Liver (tissue), 8 donors: ENCODE measurements at regions not wholly inside any gene's neighbourhood (a gene's known extent, or its start where the extent isn't known, plus 50 kb on each side); places are given as distances from the start of the nearest gene placed in this dataset.

Source experiments
- DNase-seq: peaks from one replicate; pipeline ENCODE4 v3.0.0-alpha.2; 2017; ENCODE audit warnings: low spot score
- H3K27ac ChIP-seq, 2 donors: one replicate each; pipeline ENCODE4 v1.7.0; 2013; ENCODE audit warnings: inconsistent platforms in 2 of 2, low read length in 2 of 2, control low read depth in 1 of 2, low read depth in 1 of 2, mild to moderate bottlenecking in 1 of 2
- H3K27me3 ChIP-seq, 4 donors: one replicate each; pipeline versions ENCODE4 v1.6.1 to v1.7.0; 2013; ENCODE audit warnings: low read length in 3 of 4, inconsistent platforms in 1 of 4, mild to moderate bottlenecking in 1 of 4, moderate library complexity in 1 of 4; ENCODE audit not compliant: control insufficient read depth in 4 of 4, insufficient read depth in 4 of 4
- H3K36me3 ChIP-seq, 4 donors: one replicate each; pipeline versions ENCODE4 v1.6.1 to v1.7.0; 2013; ENCODE audit warnings: low read length in 3 of 4, mild to moderate bottlenecking in 3 of 4, low read depth in 1 of 4, moderate library complexity in 1 of 4; ENCODE audit not compliant: control insufficient read depth in 4 of 4, insufficient read depth in 3 of 4
- H3K4me1 ChIP-seq, 4 donors: one replicate each; pipeline versions ENCODE4 v1.6.1 to v1.7.0; 2013; ENCODE audit warnings: low read length in 3 of 4, mild to moderate bottlenecking in 3 of 4, moderate library complexity in 1 of 4; ENCODE audit not compliant: control insufficient read depth in 4 of 4, insufficient read depth in 4 of 4
- H3K4me3 ChIP-seq, 3 donors: one replicate each; pipeline versions ENCODE4 v1.6.1 to v1.7.0; 2013; ENCODE audit warnings: low read length in 3 of 3, control low read depth in 1 of 3, low read depth in 1 of 3, mild to moderate bottlenecking in 1 of 3
- H3K9ac ChIP-seq, 2 donors: one replicate each; pipeline ENCODE4 v1.7.0; 2013; ENCODE audit warnings: low read length in 2 of 2, mild to moderate bottlenecking in 2 of 2, moderate library complexity in 2 of 2, control low read depth in 1 of 2, low read depth in 1 of 2
- H3K9me3 ChIP-seq, 4 donors: one replicate each; pipeline versions ENCODE4 v1.6.1 to v1.7.0; 2013; ENCODE audit warnings: low read length in 3 of 4; ENCODE audit not compliant: control insufficient read depth in 4 of 4
- EGR1 ChIP-seq, 2 donors: IDR thresholded peaks; 2 replicates each; pipeline ENCODE4 v1.6.1; 2016 to 2018; ENCODE audit warnings: antibody characterized with exemption in 2 of 2, low read depth in 2 of 2
- FOXA1 ChIP-seq: IDR thresholded peaks from 2 replicates; pipeline ENCODE4 v1.6.1; 2016; ENCODE audit warnings: antibody characterized with exemption
- GABPA ChIP-seq, 2 donors: IDR thresholded peaks in 1 of 2; conservative IDR thresholded peaks in 1 of 2; 2 replicates each; pipeline ENCODE4 v1.6.1; 2016; ENCODE audit warnings: antibody characterized with exemption in 2 of 2, mild to moderate bottlenecking in 1 of 2, moderate library complexity in 1 of 2
- HNF4A ChIP-seq, 2 donors: conservative IDR thresholded peaks; 2 replicates each; pipeline ENCODE4 v1.6.1; 2016; ENCODE audit warnings: antibody characterized with exemption in 2 of 2, mild to moderate bottlenecking in 2 of 2
- HNF4G ChIP-seq: IDR thresholded peaks from 2 replicates; pipeline ENCODE4 v1.6.1; 2016; ENCODE audit warnings: antibody characterized with exemption
- JUND ChIP-seq, 2 donors: IDR thresholded peaks; 2 replicates each; pipeline ENCODE4 v1.6.1; 2016; ENCODE audit warnings: antibody characterized with exemption in 2 of 2
- NR2F2 ChIP-seq: IDR thresholded peaks from 2 replicates; pipeline ENCODE4 v1.6.1; 2016; ENCODE audit warnings: antibody characterized with exemption
- RAD21 ChIP-seq, 2 donors: IDR thresholded peaks; 2 replicates each; pipeline ENCODE4 v1.6.1; 2016; ENCODE audit warnings: antibody characterized with exemption in 2 of 2, mild to moderate bottlenecking in 2 of 2
- RXRA ChIP-seq, 2 donors: IDR thresholded peaks; 2 replicates each; pipeline ENCODE4 v1.6.1; 2017 to 2018; ENCODE audit warnings: antibody characterized with exemption in 2 of 2, mild to moderate bottlenecking in 1 of 2
- SP1 ChIP-seq: IDR thresholded peaks from 2 replicates; pipeline ENCODE4 v1.6.1; 2018; ENCODE audit warnings: antibody characterized with exemption, mild to moderate bottlenecking
- TAF1 ChIP-seq: conservative IDR thresholded peaks from 2 replicates; pipeline ENCODE4 v1.6.1; 2016; ENCODE audit warnings: antibody characterized with exemption, mild to moderate bottlenecking
- YY1 ChIP-seq: IDR thresholded peaks from 2 replicates; pipeline ENCODE4 v1.6.1; 2016; ENCODE audit warnings: antibody characterized with exemption, mild to moderate bottlenecking
- WGBS: extraction: QIAGEN DNeasy Blood & Tissue Kit; methylation state at CpG from one replicate; pipeline ENCODE4 v1.1.7; 2013; 5-methylcytosine and 5-hydroxymethylcytosine counted together
- TF ChIP-seq, protein P1 (sequence below): IDR thresholded peaks from 2 replicates; pipeline ENCODE4 v1.6.1; 2016; ENCODE audit warnings: antibody characterized with exemption
- TF ChIP-seq, protein P2 (sequence below): fragments of 150-350 bp; IDR thresholded peaks from 2 replicates; pipeline ENCODE4 v1.5.1; 2017; ENCODE audit warnings: improper control_type of control experiment, low read depth, low read length; ENCODE audit not compliant: missing input control
- TF ChIP-seq, protein P3 (sequence below): IDR thresholded peaks from 2 replicates; pipeline ENCODE4 v1.6.1; 2016; ENCODE audit warnings: antibody characterized with exemption
- TF ChIP-seq, protein P4 (sequence below): IDR thresholded peaks from 2 replicates; pipeline ENCODE4 v1.6.1; 2016; ENCODE audit warnings: antibody characterized with exemption, mild to moderate bottlenecking
- TF ChIP-seq, protein P5 (sequence below): IDR thresholded peaks from 2 replicates; pipeline ENCODE4 v1.6.1; 2016; ENCODE audit warnings: antibody characterized with exemption
- donor health status: healthy.
- donor health status: healthy.
- donor health status: healthy.
- donor health status: healthy.
- donor health status: healthy.

DNA sequence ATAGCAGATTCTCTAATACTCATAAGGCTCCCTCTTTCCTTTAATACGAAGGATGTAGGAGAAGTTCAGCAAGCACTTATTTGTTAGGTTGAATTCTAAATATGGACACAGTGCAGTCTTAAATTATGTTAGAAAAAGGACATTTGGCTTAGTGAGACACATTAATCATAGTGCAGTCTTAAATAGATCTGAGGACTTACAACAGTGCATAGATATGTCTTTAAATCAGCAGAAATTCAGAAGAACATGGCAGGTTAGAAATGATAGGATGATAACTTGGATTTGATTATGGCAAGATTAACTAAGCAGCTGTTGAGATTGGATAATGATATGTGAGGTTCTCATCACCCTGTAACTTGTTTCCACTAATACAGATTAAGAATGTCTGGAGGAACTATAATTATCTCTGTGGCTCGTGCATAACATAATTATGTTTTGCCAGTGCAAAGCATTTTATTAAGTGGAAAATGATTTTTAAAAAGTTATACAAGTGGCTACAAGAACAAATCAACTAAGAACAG is 485.9 kb downstream of the USP25 start:
- WGBS = 39% methylated on average over 2 of the region's 2 CpGs
- DNase-seq = no peak
- TF ChIP-seq NR2F2 = no peak
- no peak for TF ChIP-seq EGR1 (IDR thresholded peaks at IDR 0.05; ENCODE audit: low read depth in 2 of 2)
- no peak for TF ChIP-seq HNF4G
- TF ChIP-seq SP1 = no peak
- no peak for TF ChIP-seq YY1
- no peak for TF ChIP-seq HNF4A (conservative IDR thresholded peaks at IDR 0.05)
- TF ChIP-seq, protein P1, sequence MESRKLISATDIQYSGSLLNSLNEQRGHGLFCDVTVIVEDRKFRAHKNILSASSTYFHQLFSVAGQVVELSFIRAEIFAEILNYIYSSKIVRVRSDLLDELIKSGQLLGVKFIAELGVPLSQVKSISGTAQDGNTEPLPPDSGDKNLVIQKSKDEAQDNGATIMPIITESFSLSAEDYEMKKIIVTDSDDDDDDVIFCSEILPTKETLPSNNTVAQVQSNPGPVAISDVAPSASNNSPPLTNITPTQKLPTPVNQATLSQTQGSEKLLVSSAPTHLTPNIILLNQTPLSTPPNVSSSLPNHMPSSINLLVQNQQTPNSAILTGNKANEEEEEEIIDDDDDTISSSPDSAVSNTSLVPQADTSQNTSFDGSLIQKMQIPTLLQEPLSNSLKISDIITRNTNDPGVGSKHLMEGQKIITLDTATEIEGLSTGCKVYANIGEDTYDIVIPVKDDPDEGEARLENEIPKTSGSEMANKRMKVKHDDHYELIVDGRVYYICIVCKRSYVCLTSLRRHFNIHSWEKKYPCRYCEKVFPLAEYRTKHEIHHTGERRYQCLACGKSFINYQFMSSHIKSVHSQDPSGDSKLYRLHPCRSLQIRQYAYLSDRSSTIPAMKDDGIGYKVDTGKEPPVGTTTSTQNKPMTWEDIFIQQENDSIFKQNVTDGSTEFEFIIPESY = no peak
- TF ChIP-seq GABPA (IDR thresholded peaks at IDR 0.05 in 1 of 2, conservative IDR thresholded peaks at IDR 0.05 in 1 of 2) = no peak
- TF ChIP-seq, protein P2, sequence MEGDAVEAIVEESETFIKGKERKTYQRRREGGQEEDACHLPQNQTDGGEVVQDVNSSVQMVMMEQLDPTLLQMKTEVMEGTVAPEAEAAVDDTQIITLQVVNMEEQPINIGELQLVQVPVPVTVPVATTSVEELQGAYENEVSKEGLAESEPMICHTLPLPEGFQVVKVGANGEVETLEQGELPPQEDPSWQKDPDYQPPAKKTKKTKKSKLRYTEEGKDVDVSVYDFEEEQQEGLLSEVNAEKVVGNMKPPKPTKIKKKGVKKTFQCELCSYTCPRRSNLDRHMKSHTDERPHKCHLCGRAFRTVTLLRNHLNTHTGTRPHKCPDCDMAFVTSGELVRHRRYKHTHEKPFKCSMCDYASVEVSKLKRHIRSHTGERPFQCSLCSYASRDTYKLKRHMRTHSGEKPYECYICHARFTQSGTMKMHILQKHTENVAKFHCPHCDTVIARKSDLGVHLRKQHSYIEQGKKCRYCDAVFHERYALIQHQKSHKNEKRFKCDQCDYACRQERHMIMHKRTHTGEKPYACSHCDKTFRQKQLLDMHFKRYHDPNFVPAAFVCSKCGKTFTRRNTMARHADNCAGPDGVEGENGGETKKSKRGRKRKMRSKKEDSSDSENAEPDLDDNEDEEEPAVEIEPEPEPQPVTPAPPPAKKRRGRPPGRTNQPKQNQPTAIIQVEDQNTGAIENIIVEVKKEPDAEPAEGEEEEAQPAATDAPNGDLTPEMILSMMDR = no peak
- TF ChIP-seq, protein P3, sequence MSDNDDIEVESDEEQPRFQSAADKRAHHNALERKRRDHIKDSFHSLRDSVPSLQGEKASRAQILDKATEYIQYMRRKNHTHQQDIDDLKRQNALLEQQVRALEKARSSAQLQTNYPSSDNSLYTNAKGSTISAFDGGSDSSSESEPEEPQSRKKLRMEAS = no peak
- TF ChIP-seq, protein P4, sequence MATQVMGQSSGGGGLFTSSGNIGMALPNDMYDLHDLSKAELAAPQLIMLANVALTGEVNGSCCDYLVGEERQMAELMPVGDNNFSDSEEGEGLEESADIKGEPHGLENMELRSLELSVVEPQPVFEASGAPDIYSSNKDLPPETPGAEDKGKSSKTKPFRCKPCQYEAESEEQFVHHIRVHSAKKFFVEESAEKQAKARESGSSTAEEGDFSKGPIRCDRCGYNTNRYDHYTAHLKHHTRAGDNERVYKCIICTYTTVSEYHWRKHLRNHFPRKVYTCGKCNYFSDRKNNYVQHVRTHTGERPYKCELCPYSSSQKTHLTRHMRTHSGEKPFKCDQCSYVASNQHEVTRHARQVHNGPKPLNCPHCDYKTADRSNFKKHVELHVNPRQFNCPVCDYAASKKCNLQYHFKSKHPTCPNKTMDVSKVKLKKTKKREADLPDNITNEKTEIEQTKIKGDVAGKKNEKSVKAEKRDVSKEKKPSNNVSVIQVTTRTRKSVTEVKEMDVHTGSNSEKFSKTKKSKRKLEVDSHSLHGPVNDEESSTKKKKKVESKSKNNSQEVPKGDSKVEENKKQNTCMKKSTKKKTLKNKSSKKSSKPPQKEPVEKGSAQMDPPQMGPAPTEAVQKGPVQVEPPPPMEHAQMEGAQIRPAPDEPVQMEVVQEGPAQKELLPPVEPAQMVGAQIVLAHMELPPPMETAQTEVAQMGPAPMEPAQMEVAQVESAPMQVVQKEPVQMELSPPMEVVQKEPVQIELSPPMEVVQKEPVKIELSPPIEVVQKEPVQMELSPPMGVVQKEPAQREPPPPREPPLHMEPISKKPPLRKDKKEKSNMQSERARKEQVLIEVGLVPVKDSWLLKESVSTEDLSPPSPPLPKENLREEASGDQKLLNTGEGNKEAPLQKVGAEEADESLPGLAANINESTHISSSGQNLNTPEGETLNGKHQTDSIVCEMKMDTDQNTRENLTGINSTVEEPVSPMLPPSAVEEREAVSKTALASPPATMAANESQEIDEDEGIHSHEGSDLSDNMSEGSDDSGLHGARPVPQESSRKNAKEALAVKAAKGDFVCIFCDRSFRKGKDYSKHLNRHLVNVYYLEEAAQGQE = no peak
- TF ChIP-seq TAF1 = no peak
- Histone ChIP-seq H3K36me3 (no peaks in the 10 kb centered on the region), H3K4me1 (peaks cover 7 to 62% (median 32%) of the 10 kb centered on the region in 4 donors), H3K4me3 (no peak overlapping the region), H3K9ac (no peak overlapping the region), H3K27me3 (no peaks in the 10 kb centered on the region), H3K9me3 (no peaks in the 10 kb centered on the region), H3K27ac (peak overlapping the region; percentile 36 to 56)

DNA sequence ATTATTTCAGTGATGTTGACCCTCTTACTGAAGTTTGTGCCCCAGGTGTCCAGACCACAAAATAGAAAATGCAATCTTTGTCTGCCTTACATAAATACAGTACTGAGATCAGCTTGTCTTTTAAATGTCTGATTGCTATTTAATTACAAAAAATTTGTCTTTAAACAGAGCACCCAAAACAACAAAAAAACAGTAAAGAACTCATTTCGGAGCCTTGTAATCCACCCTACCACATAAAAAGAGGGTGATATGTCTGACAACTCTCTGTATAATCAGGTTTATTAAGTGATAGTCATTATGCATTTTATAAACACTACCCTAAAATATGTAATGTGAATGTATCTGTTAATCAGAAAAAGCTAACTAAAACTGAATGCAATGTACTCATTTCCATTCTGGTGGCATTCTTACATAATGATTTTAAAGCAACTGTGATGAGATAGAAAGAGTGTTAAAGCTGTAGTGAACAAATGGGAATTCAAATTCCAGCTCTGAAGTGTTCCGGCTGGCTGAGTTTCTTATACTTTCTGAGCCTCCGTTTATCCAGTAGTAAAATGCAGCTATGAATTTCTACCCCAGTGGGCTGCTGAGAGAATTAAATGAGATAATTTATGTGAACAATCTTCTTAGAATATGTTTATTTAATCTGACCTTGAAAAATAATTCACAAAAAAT is 486.6 kb downstream of the USP25 start:
- Histone ChIP-seq H3K9me3 (no peaks in the 10 kb centered on the region), H3K4me3 (no peak overlapping the region), H3K36me3 (no peaks in the 10 kb centered on the region), H3K9ac (peak overlapping the region; percentile 7 to 25), H3K27ac (peak overlapping the region in 1 of 2 donors; percentile 70), H3K4me1 (peaks cover 3 to 57% (median 28%) of the 10 kb centered on the region in 4 donors), H3K27me3 (no peaks in the 10 kb centered on the region)
- no peak for DNase-seq
- 72% methylated on average over 3 of the region's 3 CpGs for WGBS
- TF ChIP-seq SP1 (no peak), JUND (IDR thresholded peaks at IDR 0.05) (no peak), HNF4G (no peak), FOXA1 (no peak), YY1 (no peak), RXRA (IDR thresholded peaks at IDR 0.05) (no peak), GABPA (IDR thresholded peaks at IDR 0.05 in 1 of 2, conservative IDR thresholded peaks at IDR 0.05 in 1 of 2) (no peak), TAF1 (no peak), HNF4A (conservative IDR thresholded peaks at IDR 0.05) (no peak), RAD21 (IDR thresholded peaks at IDR 0.05) (no peak)
- TF ChIP-seq, protein P1 = no peak
- TF ChIP-seq, protein P3 = no peak
- TF ChIP-seq, protein P5, sequence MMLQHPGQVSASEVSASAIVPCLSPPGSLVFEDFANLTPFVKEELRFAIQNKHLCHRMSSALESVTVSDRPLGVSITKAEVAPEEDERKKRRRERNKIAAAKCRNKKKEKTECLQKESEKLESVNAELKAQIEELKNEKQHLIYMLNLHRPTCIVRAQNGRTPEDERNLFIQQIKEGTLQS = no peak
